Sigmoid colon (tissue), 3 donors: ENCODE measurements at regions not wholly inside any gene's neighbourhood (a gene's known extent, or its start where the extent isn't known, plus 50 kb on each side); places are given as distances from the start of the nearest gene placed in this dataset.

ENCODE experiments used
- POLR2A ChIP-seq, 2 donors: fragments of 450-650 bp; IDR thresholded peaks; one replicate each; pipeline ENCODE4 v1.6.1; 2016; ENCODE audit warnings: antibody characterized with exemption in 2 of 2, mild to moderate bottlenecking in 2 of 2, moderate library complexity in 2 of 2
- TF ChIP-seq, protein P1 (sequence below), 4 experiments: fragments of 450-650 bp in 3 of 4; fragments of 200-600 bp in 1 of 4; IDR thresholded peaks; one replicate each; pipeline ENCODE4 v1.5.1; 2016 to 2019; ENCODE audit warnings: antibody characterized with exemption in 4 of 4, mild to moderate bottlenecking in 3 of 4, moderate library complexity in 2 of 4

DNA sequence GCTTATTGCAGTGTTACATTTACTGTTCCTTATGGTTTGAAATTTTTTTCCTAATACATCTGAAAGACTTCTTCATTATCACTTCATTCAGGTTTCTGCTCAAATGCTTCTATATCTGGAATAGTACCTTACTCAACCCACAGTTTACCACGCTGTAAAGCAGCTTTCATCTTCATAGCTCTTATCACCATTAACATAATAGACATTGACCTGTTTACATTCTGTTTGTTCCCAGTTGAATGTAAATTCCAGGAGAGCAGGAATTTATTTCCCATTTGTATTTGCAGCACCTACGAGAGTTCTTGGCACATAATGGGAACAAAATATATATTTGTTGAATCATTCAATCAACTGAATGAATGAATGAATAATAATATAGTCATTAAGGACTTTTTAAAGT is 844.6 kb upstream of the ROBO1 start:
- TF ChIP-seq, protein P1, sequence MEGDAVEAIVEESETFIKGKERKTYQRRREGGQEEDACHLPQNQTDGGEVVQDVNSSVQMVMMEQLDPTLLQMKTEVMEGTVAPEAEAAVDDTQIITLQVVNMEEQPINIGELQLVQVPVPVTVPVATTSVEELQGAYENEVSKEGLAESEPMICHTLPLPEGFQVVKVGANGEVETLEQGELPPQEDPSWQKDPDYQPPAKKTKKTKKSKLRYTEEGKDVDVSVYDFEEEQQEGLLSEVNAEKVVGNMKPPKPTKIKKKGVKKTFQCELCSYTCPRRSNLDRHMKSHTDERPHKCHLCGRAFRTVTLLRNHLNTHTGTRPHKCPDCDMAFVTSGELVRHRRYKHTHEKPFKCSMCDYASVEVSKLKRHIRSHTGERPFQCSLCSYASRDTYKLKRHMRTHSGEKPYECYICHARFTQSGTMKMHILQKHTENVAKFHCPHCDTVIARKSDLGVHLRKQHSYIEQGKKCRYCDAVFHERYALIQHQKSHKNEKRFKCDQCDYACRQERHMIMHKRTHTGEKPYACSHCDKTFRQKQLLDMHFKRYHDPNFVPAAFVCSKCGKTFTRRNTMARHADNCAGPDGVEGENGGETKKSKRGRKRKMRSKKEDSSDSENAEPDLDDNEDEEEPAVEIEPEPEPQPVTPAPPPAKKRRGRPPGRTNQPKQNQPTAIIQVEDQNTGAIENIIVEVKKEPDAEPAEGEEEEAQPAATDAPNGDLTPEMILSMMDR (IDR thresholded peaks at IDR 0.05), result no peak
- no peak for TF ChIP-seq POLR2A (IDR thresholded peaks at IDR 0.05)
